ENCODE measurements at regions not wholly inside any gene's neighbourhood (a gene's known extent, or its start where the extent isn't known, plus 50 kb on each side); places are given as distances from the start of the nearest gene placed in this dataset.

GRCh38 chr19:34057155-34057554, 115.1 kb upstream of the LSM14A start:
- TF ChIP-seq CTCF (IDR thresholded peaks at IDR 0.05) (no peak), POLR2A (IDR thresholded peaks at IDR 0.05) (no peak), POLR2AphosphoS5 (IDR thresholded peaks at IDR 0.05) (no peak)

All from prostate gland (tissue), 2 donors.